DND-41 (cell line): ENCODE measurements at regions not wholly inside any gene's neighbourhood (a gene's known extent, or its start where the extent isn't known, plus 50 kb on each side); places are given as distances from the start of the nearest gene placed in this dataset.

Source experiments
- EZH2 ChIP-seq: IDR thresholded peaks from 3 replicates; pipeline ENCODE4 v1.6.1; 2012; ENCODE audit warnings: borderline replicate concordance, low read depth, mild to moderate bottlenecking, moderate library complexity, low read length, inconsistent platforms; ENCODE audit not compliant: severe bottlenecking
- TF ChIP-seq, protein P1 (sequence below): IDR thresholded peaks from 2 replicates; pipeline ENCODE4 v1.5.1; 2012; ENCODE audit warnings: borderline replicate concordance, low read length, moderate library complexity, mild to moderate bottlenecking; ENCODE audit not compliant: poor library complexity, severe bottlenecking; ENCODE audit errors: extremely low read depth

- TF ChIP-seq EZH2: no peak
- TF ChIP-seq, protein P1, sequence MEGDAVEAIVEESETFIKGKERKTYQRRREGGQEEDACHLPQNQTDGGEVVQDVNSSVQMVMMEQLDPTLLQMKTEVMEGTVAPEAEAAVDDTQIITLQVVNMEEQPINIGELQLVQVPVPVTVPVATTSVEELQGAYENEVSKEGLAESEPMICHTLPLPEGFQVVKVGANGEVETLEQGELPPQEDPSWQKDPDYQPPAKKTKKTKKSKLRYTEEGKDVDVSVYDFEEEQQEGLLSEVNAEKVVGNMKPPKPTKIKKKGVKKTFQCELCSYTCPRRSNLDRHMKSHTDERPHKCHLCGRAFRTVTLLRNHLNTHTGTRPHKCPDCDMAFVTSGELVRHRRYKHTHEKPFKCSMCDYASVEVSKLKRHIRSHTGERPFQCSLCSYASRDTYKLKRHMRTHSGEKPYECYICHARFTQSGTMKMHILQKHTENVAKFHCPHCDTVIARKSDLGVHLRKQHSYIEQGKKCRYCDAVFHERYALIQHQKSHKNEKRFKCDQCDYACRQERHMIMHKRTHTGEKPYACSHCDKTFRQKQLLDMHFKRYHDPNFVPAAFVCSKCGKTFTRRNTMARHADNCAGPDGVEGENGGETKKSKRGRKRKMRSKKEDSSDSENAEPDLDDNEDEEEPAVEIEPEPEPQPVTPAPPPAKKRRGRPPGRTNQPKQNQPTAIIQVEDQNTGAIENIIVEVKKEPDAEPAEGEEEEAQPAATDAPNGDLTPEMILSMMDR: no peak
Observed at GRCh38 chr5:66302344-66302743, 158.2 kb downstream of the SREK1 start.
